Epithelial cell of prostate (primary cell): ENCODE measurements at regions not wholly inside any gene's neighbourhood (a gene's known extent, or its start where the extent isn't known, plus 50 kb on each side); places are given as distances from the start of the nearest gene placed in this dataset.
"Not testable (repeated sequence)": the region's sequence is repeated elsewhere in the genome, so short reads cannot be mapped to it uniquely, and the experiment has no call there.

Source experiments
- DNase-seq: peaks from one replicate; pipeline ENCODE4 v3.0.0-alpha.2; 2011; ENCODE audit warnings: low read depth, low spot score
- H3K27ac ChIP-seq: fragments of 450-650 bp; 2 replicates; pipeline ENCODE4 v1.5.1; 2017; ENCODE audit warnings: mild to moderate bottlenecking

- DNase-seq = not testable (repeated sequence)
Observed at GRCh38 chr9:40910995-40911394, 217.5 kb downstream of the FOXD4L6 start.

GRCh38 chr9:40909821-40910220 is 218.7 kb downstream of the FOXD4L6 start:
- no peak for DNase-seq
- H3K27ac ChIP-seq = no peak overlapping the region

More at GRCh38 chr9:40910995-40911394, 217.5 kb downstream of the FOXD4L6 start:
- not testable (repeated sequence) for H3K27ac ChIP-seq

GRCh38 chr9:40909111-40909510 is 219.4 kb downstream of the FOXD4L6 start:
- not testable (repeated sequence) for H3K27ac ChIP-seq, DNase-seq

- H3K27ac ChIP-seq = no peak overlapping the region
- no peak for DNase-seq
Observed at GRCh38 chr9:40907657-40908624, 220.5 kb downstream of the FOXD4L6 start.

- H3K27ac ChIP-seq, DNase-seq: not testable (repeated sequence)
Observed at GRCh38 chr9:40906879-40907278, 221.6 kb downstream of the FOXD4L6 start.

GRCh38 chr9:40892315-40892714 is 236.2 kb downstream of the FOXD4L6 start:
- H3K27ac ChIP-seq, DNase-seq: not testable (repeated sequence)

- not testable (repeated sequence) for DNase-seq, H3K27ac ChIP-seq
Observed at GRCh38 chr9:40885858-40886257, 242.6 kb downstream of the FOXD4L6 start.

DNA sequence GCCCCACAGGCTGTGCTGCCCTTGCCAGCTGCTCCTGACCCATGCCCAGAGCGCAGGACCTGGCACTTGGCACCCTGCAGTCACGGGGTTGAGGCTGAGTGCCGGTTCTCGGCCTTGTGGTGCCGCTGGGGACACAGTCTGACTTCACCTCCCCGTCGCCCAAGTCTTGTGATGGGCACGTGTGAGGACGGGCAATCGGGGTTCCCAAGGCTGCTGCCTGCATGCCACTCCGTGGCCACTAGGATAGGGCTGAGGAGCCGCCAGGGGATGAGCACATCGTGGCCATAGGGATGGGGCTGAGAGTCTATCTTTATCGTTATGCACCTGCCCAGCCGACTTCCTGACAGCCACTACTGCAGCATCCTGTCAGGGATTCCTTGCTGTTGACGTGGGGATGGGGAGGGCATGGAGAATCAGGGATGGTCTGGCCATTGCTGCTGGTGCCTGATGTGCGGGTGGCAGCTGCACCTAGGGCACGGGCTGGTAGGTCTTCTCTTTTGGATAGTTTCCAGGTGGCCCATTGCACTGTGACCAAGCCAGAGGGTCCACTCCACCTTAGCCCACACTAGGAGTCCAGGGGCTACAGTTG is 243.5 kb downstream of the FOXD4L6 start:
- not testable (repeated sequence) for DNase-seq, H3K27ac ChIP-seq

DNA sequence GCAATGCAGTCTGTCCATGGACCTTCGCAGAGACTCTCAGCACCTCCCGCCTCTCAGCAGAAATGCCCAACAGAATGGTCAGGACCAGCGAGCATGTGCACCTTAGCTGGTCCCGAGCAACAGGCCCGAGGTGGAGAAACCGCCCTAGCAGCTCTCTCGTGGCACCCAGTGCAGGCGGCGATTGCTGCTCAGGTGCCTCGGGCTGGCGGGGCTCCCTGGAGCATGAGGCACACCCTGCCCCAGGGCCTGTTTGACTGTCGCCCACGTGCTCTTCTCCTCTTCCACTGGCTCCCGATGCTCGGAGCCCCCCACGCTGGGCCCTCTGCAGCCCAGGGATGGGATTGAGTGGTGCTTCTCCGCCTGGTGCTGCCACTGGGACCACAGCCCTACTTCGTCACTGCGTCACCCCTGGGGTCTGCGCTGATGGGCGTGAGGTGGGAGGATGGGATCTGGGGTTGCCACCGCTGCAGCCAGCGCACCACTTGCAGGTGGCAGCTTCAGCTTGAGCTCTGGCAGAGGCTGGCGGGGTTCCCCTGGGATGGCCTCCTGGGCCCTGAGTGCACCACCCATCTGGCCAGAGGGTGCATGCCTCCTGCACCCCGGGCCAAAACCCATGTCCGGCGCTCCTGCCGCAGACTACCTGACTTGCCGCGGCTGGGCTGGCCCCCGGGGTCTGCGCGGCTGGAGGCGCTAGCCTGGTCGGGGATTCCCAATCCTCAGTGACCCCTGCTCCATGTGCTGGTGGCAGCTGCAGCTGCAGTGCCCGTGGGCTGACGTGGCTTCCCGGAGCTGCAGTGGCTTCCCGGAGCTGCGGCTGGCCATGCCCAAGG is 244.2 kb downstream of the FOXD4L6 start:
- DNase-seq = no peak
- H3K27ac ChIP-seq = no peak overlapping the region

DNA sequence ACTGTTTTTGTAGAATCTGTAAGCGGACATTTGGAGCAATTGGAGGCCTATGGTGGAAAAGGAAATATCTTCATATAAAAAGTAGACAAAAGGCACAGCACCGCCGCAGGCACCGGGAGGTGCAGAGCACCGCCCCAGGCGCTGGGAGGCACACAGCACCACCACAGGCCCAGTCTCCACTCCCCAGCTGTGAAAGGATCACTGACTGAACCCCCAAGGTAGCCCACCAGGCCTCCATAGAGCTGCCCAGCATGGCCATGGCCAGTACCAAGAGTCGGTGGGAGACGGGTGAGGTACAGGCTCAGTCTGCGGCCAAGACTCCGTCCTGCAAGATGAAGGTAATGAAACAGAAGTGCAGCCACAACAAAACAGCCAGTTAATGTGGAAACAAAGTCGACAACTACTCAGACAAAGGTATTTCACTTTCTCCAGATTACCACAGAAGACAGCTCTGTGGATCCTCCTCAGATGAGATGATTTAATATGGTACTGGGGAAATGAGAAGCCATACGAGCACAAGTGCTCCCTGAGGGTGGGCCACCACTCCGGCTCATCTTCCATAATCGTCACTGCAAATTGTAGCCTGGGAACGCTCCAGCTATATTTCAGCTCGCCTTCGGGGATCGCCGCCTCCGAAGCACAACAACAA is 244.9 kb downstream of the FOXD4L6 start:
- not testable (repeated sequence) for H3K27ac ChIP-seq, DNase-seq

- not testable (repeated sequence) for H3K27ac ChIP-seq, DNase-seq
Observed at GRCh38 chr9:40873753-40874295, 254.7 kb downstream of the FOXD4L6 start.

DNA sequence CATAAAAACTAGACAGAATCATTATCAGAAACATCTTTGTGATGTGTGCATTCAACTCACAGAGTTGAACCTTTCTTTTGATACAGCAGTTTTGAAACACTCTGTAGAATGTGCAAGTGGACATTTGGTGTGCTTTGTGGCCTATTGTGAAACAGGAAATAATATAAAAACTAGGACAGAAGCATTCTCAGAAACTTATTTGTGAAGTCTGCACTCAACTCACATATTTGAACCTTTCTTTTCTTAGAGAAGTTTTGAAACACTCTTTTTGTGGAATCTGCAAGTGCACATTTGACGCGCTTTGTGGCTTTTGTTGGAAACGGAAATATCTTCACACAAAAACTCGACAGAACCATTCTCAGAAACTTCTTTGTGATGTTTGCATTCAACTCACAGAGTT is 260.0 kb downstream of the FOXD4L6 start:
- not testable (repeated sequence) for DNase-seq, H3K27ac ChIP-seq
